GM19239 (cell line): ENCODE measurements at regions not wholly inside any gene's neighbourhood (a gene's known extent, or its start where the extent isn't known, plus 50 kb on each side); places are given as distances from the start of the nearest gene placed in this dataset.

Experiments
- DNase-seq: peaks from one replicate; pipeline ENCODE4 v3.0.0; 2011; ENCODE audit warnings: low spot score; ENCODE audit not compliant: insufficient read length
- FAIRE-seq: peaks from 2 replicates; lab custom pipeline; 2011; peaks lifted over from hg19 to GRCh38; lab: Jason Lieb, UNC

GRCh38 chr2:11033114-11033513 is 121.4 kb downstream of the KCNF1 start:
- FAIRE-seq (no peak), DNase-seq (no peak)

- FAIRE-seq (no peak), DNase-seq (no peak)
These were observed 116.6 kb upstream of the SLC66A3 start for GRCh38 chr2:11038641-11039040.

- DNase-seq (no peak), FAIRE-seq (no peak)
These were observed 114.3 kb upstream of the SLC66A3 start for GRCh38 chr2:11040992-11041391.

- DNase-seq (no peak), FAIRE-seq (no peak)
These were observed 112.4 kb upstream of the SLC66A3 start for GRCh38 chr2:11042841-11043240.

- DNase-seq = no peak
- FAIRE-seq = no peak
These were observed 112.0 kb upstream of the SLC66A3 start for GRCh38 chr2:11043245-11043644.

- DNase-seq (no peak), FAIRE-seq (no peak)
These were observed 111.1 kb upstream of the SLC66A3 start for GRCh38 chr2:11044201-11044600.

- FAIRE-seq (no peak), DNase-seq (no peak)
These were observed 110.0 kb upstream of the SLC66A3 start for GRCh38 chr2:11045294-11045693.

- DNase-seq = no peak
- no peak for FAIRE-seq
These were observed 106.8 kb upstream of the SLC66A3 start for GRCh38 chr2:11048335-11049008.

GRCh38 chr2:11050565-11050964 is 104.7 kb upstream of the SLC66A3 start:
- DNase-seq = no peak
- FAIRE-seq = no peak

- FAIRE-seq (no peak), DNase-seq (no peak)
These were observed 104.0 kb upstream of the SLC66A3 start for GRCh38 chr2:11051280-11051679.

- FAIRE-seq (no peak), DNase-seq (no peak)
These were observed 101.7 kb upstream of the SLC66A3 start for GRCh38 chr2:11053546-11053945.

GRCh38 chr2:11054783-11055678 is 100.2 kb upstream of the SLC66A3 start:
- no peak for FAIRE-seq
- no peak for DNase-seq

GRCh38 chr2:11055679-11056215 is 99.5 kb upstream of the SLC66A3 start:
- DNase-seq = no peak
- no peak for FAIRE-seq

GRCh38 chr2:11056614-11057013 is 98.7 kb upstream of the SLC66A3 start:
- DNase-seq = no peak
- no peak for FAIRE-seq

GRCh38 chr2:11057031-11057430 is 98.2 kb upstream of the SLC66A3 start:
- FAIRE-seq = no peak
- DNase-seq = no peak

- DNase-seq (no peak), FAIRE-seq (no peak)
These were observed 97.1 kb upstream of the SLC66A3 start for GRCh38 chr2:11058129-11058528.

- DNase-seq = no peak
- FAIRE-seq = no peak
These were observed 94.7 kb upstream of the SLC66A3 start for GRCh38 chr2:11060376-11061169.

- DNase-seq (no peak), FAIRE-seq (no peak)
These were observed 89.3 kb upstream of the SLC66A3 start for GRCh38 chr2:11065833-11066485.

- FAIRE-seq (no peak), DNase-seq (no peak)
These were observed 87.8 kb upstream of the SLC66A3 start for GRCh38 chr2:11067221-11068078.
